Activated naive CD8-positive, alpha-beta T cell treated with anti-CD3 and anti-CD28 coated beads, Interleukin-2, amount 50 U/mL, for 24 hours (primary cell): ENCODE measurements at regions not wholly inside any gene's neighbourhood (a gene's known extent, or its start where the extent isn't known, plus 50 kb on each side); places are given as distances from the start of the nearest gene placed in this dataset.
A peak's percentile ranks its signal among the peaks of the same experiment; 100 is the strongest.

Source experiments
- ATAC-seq: fragments of 150-1000 bp; cut with Tn5 transposase; one replicate; pipeline ENCODE4 v1.10.0; 2021
- DNase-seq: peaks from one replicate; pipeline ENCODE4 v3.0.0; 2021
- H3K27ac Mint-ChIP-seq: one replicate; pipeline ENCODE4 v1.8.0; 2021; ENCODE audit warnings: mild to moderate bottlenecking, mixed read lengths
- H3K27me3 Mint-ChIP-seq: one replicate; pipeline ENCODE4 v1.8.0; 2021; ENCODE audit warnings: mixed read lengths
- H3K36me3 Mint-ChIP-seq: one replicate; pipeline ENCODE4 v1.8.0; 2021; ENCODE audit warnings: low read depth, mixed read lengths
- H3K4me1 Mint-ChIP-seq: one replicate; pipeline ENCODE4 v1.8.0; 2021; ENCODE audit warnings: mixed read lengths
- H3K4me3 Mint-ChIP-seq: one replicate; pipeline ENCODE4 v1.8.0; 2021; ENCODE audit warnings: mild to moderate bottlenecking, moderate library complexity, mixed read lengths
- H3K9me3 Mint-ChIP-seq: one replicate; pipeline ENCODE4 v1.8.0; 2021; ENCODE audit warnings: mixed read lengths

DNA sequence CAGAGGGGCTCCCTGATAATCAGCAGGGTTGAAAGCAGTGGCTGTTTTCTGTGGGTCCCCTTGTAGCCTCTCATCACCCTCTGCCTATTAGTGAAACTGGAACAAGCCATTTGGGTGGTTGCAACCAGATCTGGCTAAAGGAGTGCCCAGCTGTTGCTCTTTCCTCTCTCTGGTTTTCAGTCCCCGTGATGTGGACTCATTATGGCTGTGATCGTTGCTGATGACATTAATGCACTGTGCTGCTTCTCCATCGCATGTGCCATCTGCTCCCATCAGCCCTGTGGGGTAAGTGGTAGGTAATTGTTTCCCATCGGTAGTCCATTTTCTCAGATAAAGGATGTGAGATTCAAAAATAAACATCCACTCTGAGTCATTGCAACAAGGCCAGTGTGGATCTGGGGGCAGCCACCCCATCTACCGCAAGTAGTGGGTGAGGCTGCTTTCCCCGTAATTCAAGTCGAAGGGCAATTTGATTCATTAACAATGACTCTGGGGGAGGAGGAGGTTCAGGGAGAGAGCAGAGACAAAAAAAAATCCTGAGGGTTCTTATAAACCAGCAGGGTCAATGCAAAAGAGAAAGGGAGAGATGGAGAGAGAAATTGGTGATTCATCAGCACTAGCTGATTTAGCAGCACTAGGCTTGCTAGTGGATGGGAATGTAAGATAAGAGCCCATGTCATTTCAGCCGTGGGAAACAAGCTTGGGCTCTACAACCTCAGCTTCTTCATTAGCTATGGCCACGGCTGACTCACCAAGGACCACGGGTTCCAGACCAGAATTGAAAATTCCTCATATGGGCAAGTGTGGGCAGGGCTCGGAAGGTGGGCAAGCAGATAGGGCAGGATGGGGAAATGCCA lies 357.8 kb downstream of the MID1IP1 start:
- Mint-ChIP-seq H3K27me3 (peaks cover 4% of the 10 kb centered on the region), H3K4me3 (no peak overlapping the region)
- ATAC-seq: no peak

GRCh38 chrX:39159921-39160507 lies 358.8 kb downstream of the MID1IP1 start:
- Mint-ChIP-seq H3K27ac (peak overlapping the region; percentile 29), H3K4me1 (peaks cover 49% of the 10 kb centered on the region), H3K27me3 (peaks cover 4% of the 10 kb centered on the region), H3K36me3 (no peaks in the 10 kb centered on the region), H3K9me3 (no peaks in the 10 kb centered on the region), H3K4me3 (no peak overlapping the region)
- ATAC-seq: peak; percentile 35
- no peak for DNase-seq

More for the DNA sequence above, 357.8 kb downstream of the MID1IP1 start:
- Mint-ChIP-seq H3K9me3 (no peaks in the 10 kb centered on the region), H3K27ac (peak overlapping the region; percentile 56), H3K4me1 (peaks cover 44% of the 10 kb centered on the region), H3K36me3 (no peaks in the 10 kb centered on the region)
- no peak for DNase-seq

DNA sequence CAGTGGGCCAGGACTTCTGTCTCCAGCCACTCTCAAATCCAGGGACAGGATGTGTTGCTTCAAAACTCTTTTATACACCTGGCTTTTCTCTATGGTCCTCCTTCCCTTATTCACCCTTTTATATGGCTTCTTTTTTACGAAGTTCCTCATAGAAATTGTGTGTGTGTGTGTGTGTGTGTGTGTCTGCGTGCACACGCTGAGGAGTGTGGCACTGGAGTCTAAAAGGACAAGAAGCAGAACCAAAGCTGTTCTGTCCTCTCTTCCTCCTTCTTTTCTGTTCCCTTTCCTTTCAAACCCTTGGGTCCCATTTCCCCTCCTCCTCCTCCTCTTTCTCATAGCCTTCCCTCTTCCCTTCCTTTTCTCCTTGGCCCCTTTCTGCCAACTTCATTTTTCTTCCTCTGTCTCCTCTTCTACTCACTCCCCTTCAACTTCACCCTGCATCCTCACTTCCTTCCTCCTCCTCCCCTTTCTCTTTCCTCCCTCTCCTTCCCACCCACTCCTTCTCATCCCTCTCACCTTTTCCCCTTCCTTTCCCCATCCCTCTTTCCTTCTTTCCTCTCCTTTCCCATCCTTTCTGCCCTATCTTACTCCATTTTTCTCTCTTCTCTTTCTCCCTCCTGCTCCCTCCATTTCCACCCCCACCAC lies 360.5 kb downstream of the MID1IP1 start:
- Mint-ChIP-seq H3K27me3 (peaks cover 4% of the 10 kb centered on the region), H3K4me3 (peak overlapping the region; percentile 48), H3K27ac (no peak overlapping the region)

GRCh38 chrX:39162322-39162735 lies 361.1 kb downstream of the MID1IP1 start:
- ATAC-seq (peak; percentile 60), DNase-seq (peak; percentile 50)
- Mint-ChIP-seq H3K27ac (peak overlapping the region; percentile 35), H3K27me3 (peaks cover 4% of the 10 kb centered on the region), H3K36me3 (no peaks in the 10 kb centered on the region), H3K4me3 (peak overlapping the region; percentile 48), H3K9me3 (no peaks in the 10 kb centered on the region), H3K4me1 (peaks cover 54% of the 10 kb centered on the region)

More for the DNA sequence above, 360.5 kb downstream of the MID1IP1 start:
- DNase-seq: no peak
- Mint-ChIP-seq H3K36me3 (no peaks in the 10 kb centered on the region), H3K4me1 (peaks cover 54% of the 10 kb centered on the region), H3K9me3 (no peaks in the 10 kb centered on the region)
- no peak for ATAC-seq

- H3K4me1 Mint-ChIP-seq: peaks cover 62% of the 10 kb centered on the region
- peak; percentile 62 for ATAC-seq
- no peaks in the 10 kb centered on the region for H3K9me3 Mint-ChIP-seq
Measured at GRCh38 chrX:39163581-39164126, 362.4 kb downstream of the MID1IP1 start.

DNA sequence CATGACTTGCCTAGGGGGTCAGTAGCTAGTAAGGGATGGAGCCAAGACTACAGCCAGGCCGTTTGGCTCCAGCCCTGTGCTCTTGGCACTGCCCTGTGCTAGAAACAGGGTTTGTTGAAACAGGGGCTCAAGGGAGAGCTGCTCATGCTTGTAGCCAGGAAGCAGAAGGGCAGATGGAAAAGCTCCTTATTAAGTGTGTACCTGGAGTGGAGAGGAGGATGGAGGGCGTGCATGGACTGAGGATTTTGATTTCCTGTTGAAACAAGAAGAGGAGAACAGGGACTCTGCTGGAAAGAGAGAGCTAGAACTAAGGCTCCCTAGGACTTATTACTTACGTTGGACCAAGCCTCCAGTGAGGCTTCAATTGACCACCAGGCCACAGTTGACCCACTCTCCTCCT lies 363.0 kb downstream of the MID1IP1 start:
- H3K4me3 Mint-ChIP-seq: no peak overlapping the region
- H3K36me3 Mint-ChIP-seq: no peaks in the 10 kb centered on the region
- peaks cover 4% of the 10 kb centered on the region for H3K27me3 Mint-ChIP-seq
- H3K4me1 Mint-ChIP-seq: peaks cover 57% of the 10 kb centered on the region
- no peak overlapping the region for H3K27ac Mint-ChIP-seq
- ATAC-seq (no peak), DNase-seq (no peak)
- no peaks in the 10 kb centered on the region for H3K9me3 Mint-ChIP-seq

More at GRCh38 chrX:39163581-39164126, 362.4 kb downstream of the MID1IP1 start:
- no peaks in the 10 kb centered on the region for H3K36me3 Mint-ChIP-seq
- H3K27ac Mint-ChIP-seq: peak overlapping the region; percentile 30
- no peak for DNase-seq
- no peak overlapping the region for H3K4me3 Mint-ChIP-seq
- peaks cover 4% of the 10 kb centered on the region for H3K27me3 Mint-ChIP-seq

DNA sequence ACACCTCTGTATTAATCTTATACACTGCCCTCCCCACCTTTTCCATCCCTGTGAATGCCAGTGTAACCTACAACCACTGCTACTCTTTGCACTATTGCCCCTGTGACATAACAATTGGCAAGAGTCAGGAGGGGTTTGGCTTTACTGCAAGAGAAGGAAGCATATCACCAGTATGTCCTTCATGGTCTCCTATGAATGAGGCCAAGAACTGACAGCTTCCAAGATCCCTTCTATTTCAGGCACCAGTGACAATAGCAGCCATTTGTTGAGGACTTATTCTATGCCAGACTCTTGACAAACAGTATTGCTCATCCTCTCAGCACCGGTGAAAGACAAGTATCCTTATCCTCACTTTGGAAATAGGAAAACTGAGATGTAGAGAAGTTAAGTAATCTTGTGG lies 363.9 kb downstream of the MID1IP1 start:
- Mint-ChIP-seq H3K27ac (no peak overlapping the region), H3K9me3 (no peaks in the 10 kb centered on the region), H3K4me1 (peaks cover 50% of the 10 kb centered on the region), H3K36me3 (no peaks in the 10 kb centered on the region), H3K4me3 (no peak overlapping the region), H3K27me3 (peaks cover 4% of the 10 kb centered on the region)
- ATAC-seq (no peak), DNase-seq (no peak)

DNA sequence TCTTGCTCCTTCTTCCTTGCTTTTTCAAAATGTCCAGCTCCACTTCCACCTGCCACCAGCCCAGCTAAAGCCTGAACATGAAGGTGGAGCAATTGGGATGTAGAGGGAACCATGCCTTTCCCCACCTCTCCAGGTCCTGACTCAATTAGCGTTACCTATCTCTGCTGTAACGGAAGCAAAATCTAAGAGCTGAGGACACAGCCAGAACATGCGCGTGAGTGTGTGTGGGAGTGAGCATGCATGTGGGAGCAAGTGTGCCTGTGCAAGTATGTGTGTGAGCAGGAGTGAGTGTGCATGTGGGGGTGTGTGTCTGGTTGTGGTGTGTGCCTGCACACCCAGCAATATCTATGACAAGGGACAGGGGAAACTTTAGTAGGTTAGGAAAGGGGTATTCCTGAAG lies 364.5 kb downstream of the MID1IP1 start:
- ATAC-seq: no peak
- H3K4me1 Mint-ChIP-seq: peaks cover 44% of the 10 kb centered on the region
- peak overlapping the region; percentile 14 for H3K27ac Mint-ChIP-seq
- H3K9me3 Mint-ChIP-seq: no peaks in the 10 kb centered on the region
- no peak overlapping the region for H3K4me3 Mint-ChIP-seq
- H3K36me3 Mint-ChIP-seq: no peaks in the 10 kb centered on the region
- no peak for DNase-seq
- H3K27me3 Mint-ChIP-seq: peaks cover 4% of the 10 kb centered on the region

DNA sequence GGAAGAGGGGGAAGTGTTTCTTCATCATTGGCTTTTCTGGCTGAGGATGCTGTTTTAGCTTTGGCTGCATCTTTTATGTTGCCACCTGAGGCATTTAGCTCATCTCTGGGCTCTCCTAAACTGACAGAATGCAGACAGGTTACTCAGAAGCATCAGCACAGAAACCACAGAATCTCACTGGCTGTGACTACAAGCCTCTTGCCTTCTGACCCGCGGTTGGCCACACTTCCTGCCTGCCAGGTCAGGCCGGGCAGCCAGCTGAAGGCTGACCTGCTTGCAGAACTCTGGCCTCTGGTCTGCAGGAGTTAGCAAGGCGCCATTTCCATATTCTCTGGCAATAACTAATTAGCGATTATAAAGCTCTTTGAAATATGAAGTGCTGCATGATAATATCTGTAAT lies 366.5 kb downstream of the MID1IP1 start:
- ATAC-seq (peak; percentile 51), DNase-seq (no peak)
- H3K9me3 Mint-ChIP-seq: no peaks in the 10 kb centered on the region
- peaks cover 2% of the 10 kb centered on the region for H3K27me3 Mint-ChIP-seq
- H3K4me1 Mint-ChIP-seq: peaks cover 30% of the 10 kb centered on the region
- no peak overlapping the region for H3K27ac Mint-ChIP-seq
- H3K4me3 Mint-ChIP-seq: no peak overlapping the region
- H3K36me3 Mint-ChIP-seq: no peaks in the 10 kb centered on the region

GRCh38 chrX:39168609-39169008 lies 367.4 kb downstream of the MID1IP1 start:
- Mint-ChIP-seq H3K27ac (no peak overlapping the region), H3K4me1 (peaks cover 25% of the 10 kb centered on the region), H3K9me3 (no peaks in the 10 kb centered on the region), H3K36me3 (no peaks in the 10 kb centered on the region), H3K4me3 (no peak overlapping the region), H3K27me3 (no peaks in the 10 kb centered on the region)
- no peak for ATAC-seq
- no peak for DNase-seq

DNA sequence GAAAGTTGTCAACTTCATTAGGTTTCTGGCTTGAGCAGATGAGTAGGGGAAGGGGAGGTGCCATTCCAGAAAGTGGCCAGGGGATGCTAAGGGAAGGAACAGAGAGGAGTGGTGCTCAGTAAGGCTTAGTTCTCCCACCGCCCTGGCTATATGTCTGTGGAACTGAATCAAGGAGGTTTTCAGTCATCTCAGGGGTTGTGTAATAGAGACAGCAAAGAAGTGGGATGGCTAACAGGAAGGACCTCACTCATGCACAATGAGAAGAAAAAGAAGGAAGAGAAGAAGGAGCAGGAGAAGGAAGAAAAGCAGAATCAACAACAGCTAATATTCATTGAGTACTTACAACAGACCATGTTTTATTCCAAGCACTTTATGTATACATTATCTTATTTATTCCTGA lies 368.7 kb downstream of the MID1IP1 start:
- H3K27me3 Mint-ChIP-seq: no peaks in the 10 kb centered on the region
- ATAC-seq (no peak), DNase-seq (no peak)
- H3K4me1 Mint-ChIP-seq: peaks cover 32% of the 10 kb centered on the region
- H3K27ac Mint-ChIP-seq: no peak overlapping the region
- no peaks in the 10 kb centered on the region for H3K9me3 Mint-ChIP-seq
- no peak overlapping the region for H3K4me3 Mint-ChIP-seq
- H3K36me3 Mint-ChIP-seq: no peaks in the 10 kb centered on the region

- H3K36me3 Mint-ChIP-seq: no peaks in the 10 kb centered on the region
- H3K27me3 Mint-ChIP-seq: no peaks in the 10 kb centered on the region
- no peak overlapping the region for H3K27ac Mint-ChIP-seq
- H3K9me3 Mint-ChIP-seq: no peaks in the 10 kb centered on the region
- no peak for DNase-seq
- ATAC-seq: no peak
- no peak overlapping the region for H3K4me3 Mint-ChIP-seq
- H3K4me1 Mint-ChIP-seq: peaks cover 32% of the 10 kb centered on the region
Measured at GRCh38 chrX:39170464-39170863, 369.2 kb downstream of the MID1IP1 start.

DNA sequence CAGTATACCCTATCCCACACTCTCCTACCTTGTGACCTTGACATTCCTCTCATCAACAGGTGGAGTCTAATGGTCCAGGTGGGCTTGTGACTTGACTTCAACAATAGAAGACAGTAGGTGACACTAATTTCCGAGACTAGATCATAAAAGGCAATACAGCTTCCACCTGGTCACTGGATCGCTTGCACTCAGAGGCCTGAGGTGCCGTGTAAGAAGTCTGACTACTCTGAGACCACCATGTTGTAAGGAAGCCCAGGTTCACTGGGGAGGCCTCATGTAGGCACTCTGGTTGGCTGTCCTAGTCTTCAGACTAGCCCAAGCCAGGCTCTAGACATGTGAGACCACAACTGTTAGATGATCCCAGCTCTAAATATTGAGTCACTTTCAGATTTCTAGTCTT lies 370.4 kb downstream of the MID1IP1 start:
- Mint-ChIP-seq H3K4me3 (no peak overlapping the region), H3K27ac (no peak overlapping the region), H3K4me1 (peaks cover 35% of the 10 kb centered on the region), H3K36me3 (no peaks in the 10 kb centered on the region), H3K9me3 (no peaks in the 10 kb centered on the region), H3K27me3 (no peaks in the 10 kb centered on the region)
- DNase-seq (no peak), ATAC-seq (no peak)

DNA sequence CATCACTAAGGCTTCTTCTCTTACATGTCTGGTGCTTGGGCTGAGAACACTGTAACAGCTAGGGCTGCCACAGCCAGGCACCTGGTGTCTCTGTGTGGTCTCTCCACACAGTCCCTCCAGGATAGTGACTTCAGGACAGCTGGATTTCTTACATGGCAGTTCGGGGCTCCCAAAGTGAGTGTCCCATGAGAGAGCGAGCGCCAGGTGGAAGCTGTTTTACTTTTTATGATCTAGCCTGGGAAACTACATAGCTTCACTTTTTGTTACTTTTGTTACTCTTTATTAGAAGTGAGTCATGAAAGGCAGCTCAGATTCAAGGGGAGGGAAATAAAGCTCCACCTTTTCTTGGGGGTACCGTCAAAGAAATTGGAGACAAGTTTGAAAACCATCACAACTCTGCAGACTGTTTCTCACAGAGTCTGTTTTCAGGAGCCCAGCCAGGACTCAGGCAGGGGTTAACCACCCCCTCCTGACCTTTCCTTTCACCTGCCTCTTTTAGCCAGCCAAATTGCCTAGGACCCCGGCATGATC lies 373.0 kb downstream of the MID1IP1 start:
- H3K36me3 Mint-ChIP-seq: no peaks in the 10 kb centered on the region
- peak overlapping the region; percentile 58 for H3K4me3 Mint-ChIP-seq
- H3K9me3 Mint-ChIP-seq: no peaks in the 10 kb centered on the region
- H3K4me1 Mint-ChIP-seq: peaks cover 39% of the 10 kb centered on the region
- ATAC-seq (no peak), DNase-seq (no peak)
- no peaks in the 10 kb centered on the region for H3K27me3 Mint-ChIP-seq
- H3K27ac Mint-ChIP-seq: peak overlapping the region; percentile 85
